H1 (cell line): ENCODE measurements at regions not wholly inside any gene's neighbourhood (a gene's known extent, or its start where the extent isn't known, plus 50 kb on each side); places are given as distances from the start of the nearest gene placed in this dataset.

ENCODE experiments used
- CTCF ChIA-PET: fragments of 300-600 bp; sonication (Branson Sonifier 250); formaldehyde crosslinking; loops from one replicate; lab custom pipeline; 2021; ENCODE audit not compliant: partially characterized antibody; lab: Charles Lee
- POLR2A ChIA-PET: fragments of 300-600 bp; sonication (Branson Sonifier 250); formaldehyde crosslinking; loops from one replicate; lab custom pipeline; 2021; ENCODE audit warnings: inconsistent platforms; ENCODE audit not compliant: partially characterized antibody; lab: Charles Lee
- DNase-seq, 2 experiments: peaks; one replicate each; pipeline versions ENCODE4 v3.0.0 to v3.0.0-alpha.2; 2010 to 2022; ENCODE audit warnings: low spot score in 2 of 2, low read depth in 1 of 2, mixed read lengths in 1 of 2
- FAIRE-seq: peaks from 2 replicates; lab custom pipeline; 2011; peaks lifted over from hg19 to GRCh38; lab: Jason Lieb, UNC
- H2AFZ ChIP-seq: 2 replicates; pipeline ENCODE4 v1.8.1; 2012; ENCODE audit warnings: low read length, inconsistent platforms
- H2AK5ac ChIP-seq: 2 replicates; pipeline ENCODE4 v1.6.1; 2013; ENCODE audit warnings: low read depth, low read length
- H2BK120ac ChIP-seq: replicated peaks from 2 replicates; pipeline ENCODE3; 2013; ENCODE audit warnings: low read depth, low read length, inconsistent platforms
- H2BK12ac ChIP-seq: 2 replicates; pipeline ENCODE4 v1.6.1; 2013; ENCODE audit warnings: low read depth, low read length
- H2BK15ac ChIP-seq: 2 replicates; pipeline ENCODE4 v1.6.1; 2013; ENCODE audit warnings: low read length
- H2BK20ac ChIP-seq: 2 replicates; pipeline ENCODE4 v1.6.1; 2013; ENCODE audit warnings: low read length
- H2BK5ac ChIP-seq: 2 replicates; pipeline ENCODE4 v1.6.1; 2013; ENCODE audit warnings: low read depth, low read length
- H3K14ac ChIP-seq: 2 replicates; pipeline ENCODE4 v1.6.1; 2013; ENCODE audit warnings: inconsistent platforms; ENCODE audit not compliant: insufficient read length
- H3K18ac ChIP-seq: 2 replicates; pipeline ENCODE4 v1.6.1; 2013; ENCODE audit warnings: low read length; ENCODE audit errors: extremely low read depth
- H3K23ac ChIP-seq: 2 replicates; pipeline ENCODE4 v1.6.1; 2013; ENCODE audit warnings: inconsistent platforms; ENCODE audit not compliant: insufficient read length
- H3K23me2 ChIP-seq: 2 replicates; pipeline ENCODE4 v1.6.1; 2013; ENCODE audit warnings: low read depth, low read length
- H3K27ac ChIP-seq: 2 replicates; pipeline ENCODE4 v1.6.1; 2011; ENCODE audit warnings: low read depth, low read length, inconsistent platforms
- H3K27me3 ChIP-seq, 4 experiments: replicated peaks in 1 of 4; 1 replicate in 1 of 4; 2 replicates in 3 of 4; pipeline versions ENCODE4 v1.6.1 to v1.8.1; 2011 to 2013; ENCODE audit warnings: low read length in 3 of 4, mild to moderate bottlenecking in 3 of 4, inconsistent platforms in 2 of 4, mixed read lengths in 2 of 4, moderate library complexity in 1 of 4; ENCODE audit not compliant: control insufficient read depth in 3 of 4, insufficient read depth in 3 of 4; ENCODE audit errors: extremely low read depth in 1 of 4
- H3K36me3 ChIP-seq, 4 experiments: 2 replicates each; pipeline versions ENCODE4 v1.6.1 to v1.8.1; 2011 to 2013; ENCODE audit warnings: mild to moderate bottlenecking in 4 of 4, low read length in 3 of 4, moderate library complexity in 2 of 4, control low read depth in 1 of 4, inconsistent platforms in 1 of 4; ENCODE audit not compliant: insufficient read depth in 4 of 4, control insufficient read depth in 2 of 4
- H3K4ac ChIP-seq: replicated peaks from 2 replicates; pipeline ENCODE3; 2013; ENCODE audit warnings: low read length, low read depth, mixed read lengths, inconsistent platforms; ENCODE audit not compliant: insufficient read length
- H3K4me1 ChIP-seq, 4 experiments: replicated peaks in 1 of 4; 1 replicate in 1 of 4; 2 replicates in 3 of 4; pipeline versions ENCODE4 v1.6.1 to v1.8.1; 2011 to 2013; ENCODE audit warnings: low read length in 3 of 4, inconsistent platforms in 2 of 4, mixed read lengths in 1 of 4; ENCODE audit not compliant: insufficient read depth in 4 of 4, control insufficient read depth in 3 of 4
- H3K4me2 ChIP-seq, 2 experiments: 2 replicates each; pipeline versions ENCODE4 v1.6.1 to v1.8.1; 2011 to 2013; ENCODE audit warnings: low read depth in 2 of 2, low read length in 2 of 2, control low read depth in 1 of 2, inconsistent platforms in 1 of 2, mild to moderate bottlenecking in 1 of 2; ENCODE audit not compliant: insufficient read depth in 1 of 2
- H3K4me3 ChIP-seq, 4 experiments: fragments of 200-600, 300-600 bp in 1 of 4; sonication (generic), shearing (Covaris generic), sonication (Bioruptor Twin) in 1 of 4; 2 replicates each; pipeline versions ENCODE4 v1.5.1 to v1.8.1; 2011 to 2016; ENCODE audit warnings: low read length in 4 of 4, low read depth in 3 of 4, control low read depth in 2 of 4, inconsistent platforms in 2 of 4, mild to moderate bottlenecking in 2 of 4, mixed read lengths in 1 of 4, moderate library complexity in 1 of 4; ENCODE audit not compliant: insufficient read depth in 2 of 4; ENCODE audit errors: extremely low read depth in 1 of 4
- H3K56ac ChIP-seq: replicated peaks from 2 replicates; pipeline ENCODE3; 2013; ENCODE audit warnings: low read depth, mild to moderate bottlenecking, mixed read lengths, low read length, inconsistent platforms; ENCODE audit not compliant: insufficient read length
- H3K79me1 ChIP-seq: 2 replicates; pipeline ENCODE4 v1.6.1; 2013; ENCODE audit warnings: low read depth, low read length, control low read depth
- H3K79me2 ChIP-seq, 2 experiments: 2 replicates each; pipeline versions ENCODE4 v1.6.1 to v1.8.1; 2012 to 2013; ENCODE audit warnings: low read length in 2 of 2, mild to moderate bottlenecking in 2 of 2, inconsistent platforms in 1 of 2; ENCODE audit not compliant: insufficient read depth in 2 of 2, control insufficient read depth in 1 of 2
- H3K9ac ChIP-seq, 4 experiments: replicated peaks in 1 of 4; 1 replicate in 1 of 4; 2 replicates in 3 of 4; pipeline versions ENCODE4 v1.6.1 to v1.8.1; 2011 to 2013; ENCODE audit warnings: low read depth in 3 of 4, low read length in 3 of 4, control low read depth in 2 of 4, mild to moderate bottlenecking in 2 of 4, moderate library complexity in 2 of 4, inconsistent platforms in 1 of 4; ENCODE audit errors: extremely low read depth in 1 of 4
- H3K9me3 ChIP-seq, 2 experiments: 2 replicates each; pipeline versions ENCODE4 v1.6.1 to v1.8.1; 2012 to 2013; ENCODE audit warnings: mild to moderate bottlenecking in 2 of 2, moderate library complexity in 2 of 2, control low read depth in 1 of 2, inconsistent platforms in 1 of 2, low read depth in 1 of 2, low read length in 1 of 2, mixed read lengths in 1 of 2; ENCODE audit not compliant: insufficient read depth in 2 of 2
- H4K20me1 ChIP-seq, 2 experiments: replicated peaks in 1 of 2; 2 replicates each; pipeline versions ENCODE3 to v1.8.1; 2011 to 2013; ENCODE audit warnings: inconsistent platforms in 2 of 2, low read length in 2 of 2, mild to moderate bottlenecking in 1 of 2; ENCODE audit not compliant: insufficient read depth in 2 of 2, control insufficient read depth in 1 of 2
- H4K5ac ChIP-seq: 2 replicates; pipeline ENCODE4 v1.6.1; 2013; ENCODE audit warnings: low read length, low read depth, mixed read lengths, inconsistent platforms; ENCODE audit not compliant: insufficient read length
- H4K8ac ChIP-seq: 2 replicates; pipeline ENCODE4 v1.8.0; 2013; ENCODE audit warnings: mild to moderate bottlenecking, moderate library complexity, low read length, inconsistent platforms; ENCODE audit not compliant: insufficient read depth; ENCODE audit errors: extremely low read depth
- H4K91ac ChIP-seq: replicated peaks from 2 replicates; pipeline ENCODE3; 2013; ENCODE audit warnings: low read length, mixed read lengths, inconsistent platforms; ENCODE audit not compliant: insufficient read length
- ASH2L ChIP-seq: fragments of 200-600, 300-600 bp; sonication (generic); IDR thresholded peaks from one replicate; pipeline ENCODE4 v1.7.1; 2017; ENCODE audit warnings: low read length
- BACH1 ChIP-seq: IDR thresholded peaks from 2 replicates; pipeline ENCODE4 v1.6.1; 2012; ENCODE audit warnings: low read length, improper control_type of control experiment
- BRCA1 ChIP-seq: IDR thresholded peaks from 2 replicates; pipeline ENCODE4 v1.6.1; 2012; ENCODE audit warnings: low read depth, low read length, improper control_type of control experiment
- CBX8 ChIP-seq: fragments of 300-800, 300-1000 bp; sonication (generic); IDR thresholded peaks from 2 replicates; pipeline ENCODE4 v1.7.1; 2016; ENCODE audit warnings: low read depth, low read length, borderline replicate concordance
- CHD1 ChIP-seq: IDR thresholded peaks from 2 replicates; pipeline ENCODE4 v1.6.1; 2012; ENCODE audit warnings: low read depth, low read length, improper control_type of control experiment
- EGR1 ChIP-seq: IDR thresholded peaks from 2 replicates; pipeline ENCODE4 v1.6.1; 2011; ENCODE audit warnings: low read depth, low read length, borderline replicate concordance
- FOSL1 ChIP-seq: IDR thresholded peaks from 2 replicates; pipeline ENCODE4 v1.6.1; 2011; ENCODE audit warnings: mild to moderate bottlenecking, low read depth, low read length, moderate library complexity; ENCODE audit not compliant: insufficient read depth
- JUN ChIP-seq: IDR thresholded peaks from 2 replicates; pipeline ENCODE4 v1.6.1; 2011; ENCODE audit warnings: low read depth, mild to moderate bottlenecking, improper control_type of control experiment, low read length
- KDM5A ChIP-seq: fragments of 200-600 bp; IDR thresholded peaks from 2 replicates; pipeline ENCODE4 v1.7.1; 2012; ENCODE audit warnings: mild to moderate bottlenecking, low read length, inconsistent platforms, mixed read lengths
- SIRT6 ChIP-seq: IDR thresholded peaks from one replicate; pipeline ENCODE4 v1.7.1; 2012; ENCODE audit warnings: low read length, inconsistent platforms
- SIX5 ChIP-seq: IDR thresholded peaks from 2 replicates; pipeline ENCODE4 v1.6.1; 2011; ENCODE audit warnings: mild to moderate bottlenecking, low read depth, low read length
- whole genome bisulfite sequencing, 2 experiments: shearing (Covaris generic) in 1 of 2; methylation state at CpG; one replicate each; pipeline versions ENCODE4 v1.1.6 to v1.1.7; 2013 to 2015; ENCODE audit warnings: low lambda C conversion rate in 2 of 2, mixed read lengths in 2 of 2, inconsistent platforms in 1 of 2, low coverage in 1 of 2, missing lambda C conversion rate in 1 of 2; ENCODE audit not compliant: insufficient replicate concordance in 2 of 2, insufficient coverage in 1 of 2, insufficient read length in 1 of 2; ENCODE audit errors: extremely low coverage in 1 of 2, missing lambda C conversion rate in 1 of 2; 5-methylcytosine and 5-hydroxymethylcytosine counted together
- TF ChIP-seq, protein P1 (sequence below), 3 experiments: IDR thresholded peaks; 1 replicate in 2 of 3; 2 replicates in 1 of 3; pipeline versions ENCODE4 v1.5.1 to v1.6.1; 2011; ENCODE audit warnings: low read length in 3 of 3, mild to moderate bottlenecking in 3 of 3, inconsistent platforms in 2 of 3, low read depth in 1 of 3, moderate library complexity in 1 of 3; ENCODE audit not compliant: insufficient read depth in 1 of 3; ENCODE audit errors: control extremely low read depth in 1 of 3

DNA sequence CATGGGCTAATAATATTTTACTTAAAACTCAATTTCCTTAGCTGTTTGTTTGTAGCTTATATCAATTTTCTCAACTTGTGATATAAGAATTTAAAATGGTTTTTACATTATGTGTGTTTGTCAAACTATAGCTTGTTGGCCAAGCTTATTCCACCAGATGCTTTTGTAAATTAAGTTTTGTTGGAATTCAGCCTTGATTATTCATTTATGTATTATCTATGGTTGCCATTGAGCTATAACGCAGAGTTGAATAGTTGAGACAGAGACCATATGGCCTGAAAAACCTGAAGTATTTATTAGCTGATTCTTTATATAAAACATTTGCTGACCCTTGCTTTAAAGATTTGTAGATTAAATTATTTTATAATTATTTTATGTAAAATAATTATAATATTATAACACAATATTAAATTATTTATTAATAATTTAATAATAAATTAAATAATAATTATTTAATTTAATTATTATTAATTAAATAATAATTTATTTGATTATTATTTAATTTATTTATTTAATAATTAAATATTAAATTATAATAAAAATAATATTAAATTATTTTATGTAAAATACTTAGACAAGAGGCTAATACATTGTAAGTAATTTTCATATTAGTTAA lies 779.6 kb upstream of the NECTIN3 start:
- no peak overlapping the region for H2BK5ac ChIP-seq
- no peak overlapping the region for H2AFZ ChIP-seq
- H3K14ac ChIP-seq = no peak overlapping the region
- no peak overlapping the region for H3K18ac ChIP-seq
- peaks cover 16 to 20% of the 10 kb centered on the region in 2 experiments for H3K9me3 ChIP-seq
- no peak overlapping the region for H4K91ac ChIP-seq
- H3K27ac ChIP-seq = no peak overlapping the region
- no peak overlapping the region for H3K4ac ChIP-seq
- H4K20me1 ChIP-seq = no peaks in the 10 kb centered on the region
- H3K23me2 ChIP-seq = no peaks in the 10 kb centered on the region
- ChIA-PET POLR2A (no interaction called here), CTCF (interaction anchor here (0.6 to 1.2 kb wide), 3 partner anchors 13 to 926 kb away, joined by 3 to 4 read pairs (median 3); no protein-coding TSS in a partner anchor)
- H3K79me2 ChIP-seq = no peaks in the 10 kb centered on the region
- no peak overlapping the region for H2BK20ac ChIP-seq
- no peak overlapping the region for H2BK15ac ChIP-seq
- FAIRE-seq = no peak
- 100% methylated on average over 1 of the region's 1 CpG; no CpG with 5 or more reads in 1 of the 2 experiments for WGBS, 2 experiments
- H4K8ac ChIP-seq = no peak overlapping the region
- H2BK12ac ChIP-seq = no peak overlapping the region
- TF ChIP-seq KDM5A (no peak), EGR1 (no peak), BRCA1 (no peak), ASH2L (no peak), BACH1 (no peak), SIRT6 (no peak), CHD1 (no peak), JUN (no peak), FOSL1 (no peak), SIX5 (no peak), CBX8 (no peak)
- TF ChIP-seq, protein P1, sequence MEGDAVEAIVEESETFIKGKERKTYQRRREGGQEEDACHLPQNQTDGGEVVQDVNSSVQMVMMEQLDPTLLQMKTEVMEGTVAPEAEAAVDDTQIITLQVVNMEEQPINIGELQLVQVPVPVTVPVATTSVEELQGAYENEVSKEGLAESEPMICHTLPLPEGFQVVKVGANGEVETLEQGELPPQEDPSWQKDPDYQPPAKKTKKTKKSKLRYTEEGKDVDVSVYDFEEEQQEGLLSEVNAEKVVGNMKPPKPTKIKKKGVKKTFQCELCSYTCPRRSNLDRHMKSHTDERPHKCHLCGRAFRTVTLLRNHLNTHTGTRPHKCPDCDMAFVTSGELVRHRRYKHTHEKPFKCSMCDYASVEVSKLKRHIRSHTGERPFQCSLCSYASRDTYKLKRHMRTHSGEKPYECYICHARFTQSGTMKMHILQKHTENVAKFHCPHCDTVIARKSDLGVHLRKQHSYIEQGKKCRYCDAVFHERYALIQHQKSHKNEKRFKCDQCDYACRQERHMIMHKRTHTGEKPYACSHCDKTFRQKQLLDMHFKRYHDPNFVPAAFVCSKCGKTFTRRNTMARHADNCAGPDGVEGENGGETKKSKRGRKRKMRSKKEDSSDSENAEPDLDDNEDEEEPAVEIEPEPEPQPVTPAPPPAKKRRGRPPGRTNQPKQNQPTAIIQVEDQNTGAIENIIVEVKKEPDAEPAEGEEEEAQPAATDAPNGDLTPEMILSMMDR (IDR thresholded peaks at IDR 0.05; ENCODE audit: control extremely low read depth in 1 of 3, insufficient read depth in 1 of 3, low read depth in 1 of 3, low read length in 3 of 3) = no peak
- no peaks in the 10 kb centered on the region; the same call in 1 of the 2 replicates for H3K79me1 ChIP-seq
- H3K4me1 ChIP-seq = peaks cover 0 to 2% (median 0%) of the 10 kb centered on the region in 4 experiments; a peak in 1 of 7 replicates
- no peak overlapping the region for H2BK120ac ChIP-seq
- H3K27me3 ChIP-seq = no peaks in the 10 kb centered on the region
- DNase-seq = no peak
- H3K4me3 ChIP-seq = no peak overlapping the region
- no peak overlapping the region for H3K9ac ChIP-seq
- H3K23ac ChIP-seq = no peak overlapping the region
- H3K4me2 ChIP-seq = no peak overlapping the region
- no peak overlapping the region for H4K5ac ChIP-seq
- H3K56ac ChIP-seq = no peak overlapping the region
- peaks cover 0 to 5% (median 0%) of the 10 kb centered on the region in 4 experiments; a peak in 1 of 8 replicates for H3K36me3 ChIP-seq
- H2AK5ac ChIP-seq = no peak overlapping the region
